Panc1 (cell line): ENCODE measurements at regions not wholly inside any gene's neighbourhood (a gene's known extent, or its start where the extent isn't known, plus 50 kb on each side); places are given as distances from the start of the nearest gene placed in this dataset.

Source experiments
- CTCF ChIP-seq: fragments of 450-650 bp; IDR thresholded peaks from 2 replicates; pipeline ENCODE4 v1.5.1; 2017; ENCODE audit warnings: mild to moderate bottlenecking
- POLR2AphosphoS5 ChIP-seq: IDR thresholded peaks from 2 replicates; pipeline ENCODE4 v1.6.1; 2012; ENCODE audit warnings: mild to moderate bottlenecking, low read depth, low read length, moderate library complexity
- SIN3A ChIP-seq: IDR thresholded peaks from 2 replicates; pipeline ENCODE4 v1.6.1; 2012; ENCODE audit warnings: low read depth, mild to moderate bottlenecking, low read length, moderate library complexity, borderline replicate concordance; ENCODE audit not compliant: insufficient read depth
- TCF7L2 ChIP-seq: IDR thresholded peaks from 2 replicates; pipeline ENCODE4 v1.6.1; 2011; ENCODE audit warnings: mild to moderate bottlenecking, low read depth, low read length, inconsistent platforms

DNA sequence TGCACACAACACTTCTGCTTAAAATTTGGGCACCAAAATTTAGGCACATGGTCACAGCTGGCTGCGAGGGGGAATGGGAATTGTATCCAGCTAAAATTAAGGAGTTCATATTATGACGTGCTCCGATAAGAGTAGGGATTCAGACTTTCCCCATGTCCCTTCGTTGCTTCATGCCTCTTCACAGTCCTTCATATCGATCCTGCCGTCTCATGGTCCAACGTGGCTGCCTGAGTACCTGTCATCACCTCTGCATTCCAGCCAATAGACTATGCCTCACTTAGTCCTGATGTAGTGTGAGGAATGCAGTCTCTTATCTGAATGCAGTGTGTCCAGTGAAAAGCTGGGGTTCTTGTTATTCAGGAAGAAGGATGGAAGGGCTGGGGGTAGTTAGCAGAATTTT, 108.6 kb downstream of the SIK1 start:
- no peak for TF ChIP-seq CTCF
- no peak for TF ChIP-seq SIN3A
- no peak for TF ChIP-seq POLR2AphosphoS5
- TF ChIP-seq TCF7L2: no peak
